Stimulated activated effector memory CD8-positive, alpha-beta T cell treated with anti-CD3 and anti-CD28 coated beads, Interleukin-12 subunit alpha, Interleukin-12 subunit beta, amount 100 ng/mL, for 72 hours (primary cell): ENCODE measurements at regions not wholly inside any gene's neighbourhood (a gene's known extent, or its start where the extent isn't known, plus 50 kb on each side); places are given as distances from the start of the nearest gene placed in this dataset.
"Not testable (repeated sequence)": the region's sequence is repeated elsewhere in the genome, so short reads cannot be mapped to it uniquely, and the experiment has no call there.

Experiments used
- ATAC-seq: fragments of 150-1000 bp; cut with Tn5 transposase; 2 replicates; pipeline ENCODE4 v1.10.0; 2021
- DNase-seq, 2 donors: peaks; one replicate each; pipeline ENCODE4 v3.0.0; 2021 to 2022; ENCODE audit warnings: low spot score in 2 of 2
- H3K27ac Mint-ChIP-seq: one replicate; pipeline ENCODE4 v1.8.0; 2022; ENCODE audit warnings: mild to moderate bottlenecking, mixed read lengths
- H3K36me3 Mint-ChIP-seq: one replicate; pipeline ENCODE4 v1.8.0; 2022; ENCODE audit warnings: mild to moderate bottlenecking, mixed read lengths
- H3K4me1 Mint-ChIP-seq: one replicate; pipeline ENCODE4 v1.8.0; 2022; ENCODE audit warnings: mixed read lengths
- H3K4me3 Mint-ChIP-seq: one replicate; pipeline ENCODE4 v1.8.0; 2022; ENCODE audit warnings: mild to moderate bottlenecking, mixed read lengths
- H3K9me3 Mint-ChIP-seq: one replicate; pipeline ENCODE4 v1.8.0; 2022; ENCODE audit warnings: mixed read lengths

GRCh38 chr4:58871509-58871908 lies 1761.3 kb upstream of the IGFBP7 start:
- H3K9me3 Mint-ChIP-seq, result peaks cover 16% of the 10 kb centered on the region
- DNase-seq (no peak), ATAC-seq (no peak)
- H3K4me1 Mint-ChIP-seq, result no peaks in the 10 kb centered on the region
- H3K27ac Mint-ChIP-seq, result no peak overlapping the region
- H3K4me3 Mint-ChIP-seq, result no peak overlapping the region
- H3K36me3 Mint-ChIP-seq, result no peaks in the 10 kb centered on the region

- H3K4me1 Mint-ChIP-seq, result no peaks in the 10 kb centered on the region
- ATAC-seq (no peak), DNase-seq (no peak)
- H3K36me3 Mint-ChIP-seq, result no peaks in the 10 kb centered on the region
- no peak overlapping the region for H3K4me3 Mint-ChIP-seq
- no peak overlapping the region for H3K27ac Mint-ChIP-seq
- peaks cover 14% of the 10 kb centered on the region for H3K9me3 Mint-ChIP-seq
These were observed 1738.8 kb upstream of the IGFBP7 start for GRCh38 chr4:58849026-58849425.

- H3K4me3 Mint-ChIP-seq, result no peak overlapping the region
- ATAC-seq (no peak), DNase-seq (no peak)
- H3K36me3 Mint-ChIP-seq, result no peaks in the 10 kb centered on the region
- H3K27ac Mint-ChIP-seq, result no peak overlapping the region
- H3K4me1 Mint-ChIP-seq, result no peaks in the 10 kb centered on the region
- H3K9me3 Mint-ChIP-seq, result peaks cover 36% of the 10 kb centered on the region
These were observed 1733.3 kb upstream of the IGFBP7 start for GRCh38 chr4:58843455-58843854.

- peaks cover 20% of the 10 kb centered on the region for H3K9me3 Mint-ChIP-seq
- no peaks in the 10 kb centered on the region for H3K4me1 Mint-ChIP-seq
- H3K4me3 Mint-ChIP-seq, result no peak overlapping the region
- ATAC-seq, result no peak
- no peaks in the 10 kb centered on the region for H3K36me3 Mint-ChIP-seq
- DNase-seq, result no peak
- H3K27ac Mint-ChIP-seq, result no peak overlapping the region
These were observed 1722.9 kb upstream of the IGFBP7 start for GRCh38 chr4:58833126-58833525.

GRCh38 chr4:58825278-58825677 lies 1715.1 kb upstream of the IGFBP7 start:
- Mint-ChIP-seq H3K4me1 (no peaks in the 10 kb centered on the region), H3K9me3 (peaks cover 22% of the 10 kb centered on the region), H3K4me3 (no peak overlapping the region), H3K27ac (no peak overlapping the region), H3K36me3 (no peaks in the 10 kb centered on the region)
- no peak for ATAC-seq
- DNase-seq, result no peak

- not testable (repeated sequence) for ATAC-seq, H3K4me3 Mint-ChIP-seq, H3K4me1 Mint-ChIP-seq, H3K27ac Mint-ChIP-seq, H3K36me3 Mint-ChIP-seq, DNase-seq
- H3K9me3 Mint-ChIP-seq, result peaks cover 14% of the 10 kb centered on the region
These were observed 1708.4 kb upstream of the IGFBP7 start for GRCh38 chr4:58818560-58818959.

- H3K4me3 Mint-ChIP-seq, result no peak overlapping the region
- no peak for ATAC-seq
These were observed 1699.8 kb upstream of the IGFBP7 start for GRCh38 chr4:58809948-58810347.

GRCh38 chr4:58809366-58809765 lies 1699.2 kb upstream of the IGFBP7 start:
- DNase-seq, result no peak
- Mint-ChIP-seq H3K4me3 (no peak overlapping the region), H3K27ac (no peak overlapping the region), H3K9me3 (peaks cover 25% of the 10 kb centered on the region), H3K4me1 (no peaks in the 10 kb centered on the region), H3K36me3 (no peaks in the 10 kb centered on the region)
- ATAC-seq, result no peak

More at GRCh38 chr4:58809948-58810347, 1699.8 kb upstream of the IGFBP7 start:
- Mint-ChIP-seq H3K4me1 (no peaks in the 10 kb centered on the region), H3K36me3 (no peaks in the 10 kb centered on the region), H3K27ac (no peak overlapping the region), H3K9me3 (peaks cover 27% of the 10 kb centered on the region)
- DNase-seq, result no peak

- no peaks in the 10 kb centered on the region for H3K36me3 Mint-ChIP-seq
- H3K27ac Mint-ChIP-seq, result no peak overlapping the region
- ATAC-seq, result no peak
- no peak for DNase-seq
- H3K4me3 Mint-ChIP-seq, result no peak overlapping the region
- H3K9me3 Mint-ChIP-seq, result peaks cover 25% of the 10 kb centered on the region
- H3K4me1 Mint-ChIP-seq, result no peaks in the 10 kb centered on the region
These were observed 1698.6 kb upstream of the IGFBP7 start for GRCh38 chr4:58808817-58809216.

GRCh38 chr4:58807843-58808615 lies 1697.8 kb upstream of the IGFBP7 start:
- H3K36me3 Mint-ChIP-seq, result no peaks in the 10 kb centered on the region
- ATAC-seq, result no peak
- no peak overlapping the region for H3K27ac Mint-ChIP-seq
- peaks cover 26% of the 10 kb centered on the region for H3K9me3 Mint-ChIP-seq
- no peak overlapping the region for H3K4me3 Mint-ChIP-seq
- no peak for DNase-seq
- no peaks in the 10 kb centered on the region for H3K4me1 Mint-ChIP-seq

- no peak for DNase-seq
- Mint-ChIP-seq H3K4me1 (no peaks in the 10 kb centered on the region), H3K4me3 (no peak overlapping the region), H3K36me3 (no peaks in the 10 kb centered on the region), H3K27ac (no peak overlapping the region), H3K9me3 (peaks cover 7% of the 10 kb centered on the region)
- ATAC-seq, result no peak
These were observed 1666.4 kb upstream of the IGFBP7 start for GRCh38 chr4:58776627-58777026.

- H3K4me1 Mint-ChIP-seq, result no peaks in the 10 kb centered on the region
- H3K9me3 Mint-ChIP-seq, result peaks cover 15% of the 10 kb centered on the region
- no peak overlapping the region for H3K4me3 Mint-ChIP-seq
- H3K36me3 Mint-ChIP-seq, result no peaks in the 10 kb centered on the region
- no peak for ATAC-seq
- H3K27ac Mint-ChIP-seq, result no peak overlapping the region
- no peak for DNase-seq
These were observed 1657.4 kb upstream of the IGFBP7 start for GRCh38 chr4:58767598-58767997.

GRCh38 chr4:58766763-58767162 lies 1656.6 kb upstream of the IGFBP7 start:
- H3K9me3 Mint-ChIP-seq, result peaks cover 16% of the 10 kb centered on the region
- DNase-seq (no peak), ATAC-seq (no peak)
- no peaks in the 10 kb centered on the region for H3K4me1 Mint-ChIP-seq
- no peaks in the 10 kb centered on the region for H3K36me3 Mint-ChIP-seq
- H3K4me3 Mint-ChIP-seq, result no peak overlapping the region
- H3K27ac Mint-ChIP-seq, result no peak overlapping the region

- H3K36me3 Mint-ChIP-seq, result no peaks in the 10 kb centered on the region
- H3K4me3 Mint-ChIP-seq, result no peak overlapping the region
- H3K4me1 Mint-ChIP-seq, result no peaks in the 10 kb centered on the region
- DNase-seq (no peak), ATAC-seq (no peak)
- H3K9me3 Mint-ChIP-seq, result peaks cover 12% of the 10 kb centered on the region
- H3K27ac Mint-ChIP-seq, result no peak overlapping the region
These were observed 1651.4 kb upstream of the IGFBP7 start for GRCh38 chr4:58761563-58761962.

GRCh38 chr4:58760737-58761136 lies 1650.6 kb upstream of the IGFBP7 start:
- H3K4me3 Mint-ChIP-seq, result no peak overlapping the region
- H3K4me1 Mint-ChIP-seq, result no peaks in the 10 kb centered on the region
- H3K27ac Mint-ChIP-seq, result no peak overlapping the region
- H3K36me3 Mint-ChIP-seq, result no peaks in the 10 kb centered on the region
- DNase-seq, result no peak
- H3K9me3 Mint-ChIP-seq, result peaks cover 12% of the 10 kb centered on the region
- no peak for ATAC-seq

GRCh38 chr4:58760100-58760499 lies 1649.9 kb upstream of the IGFBP7 start:
- Mint-ChIP-seq H3K4me1 (no peaks in the 10 kb centered on the region), H3K9me3 (peaks cover 12% of the 10 kb centered on the region), H3K27ac (no peak overlapping the region), H3K4me3 (no peak overlapping the region), H3K36me3 (no peaks in the 10 kb centered on the region)
- ATAC-seq (no peak), DNase-seq (no peak)
